GM18507 (cell line): ENCODE measurements at regions not wholly inside any gene's neighbourhood (a gene's known extent, or its start where the extent isn't known, plus 50 kb on each side); places are given as distances from the start of the nearest gene placed in this dataset.

Source experiments
- DNase-seq: peaks from one replicate; pipeline ENCODE4 v3.0.0; 2011; ENCODE audit warnings: low read depth; ENCODE audit not compliant: insufficient read length; ENCODE audit errors: extremely low spot score
- FAIRE-seq: peaks from 2 replicates; lab custom pipeline; 2011; peaks lifted over from hg19 to GRCh38; lab: Jason Lieb, UNC

GRCh38 chr18:78913830-78914231, 65.8 kb upstream of the SALL3 start:
- FAIRE-seq (no peak), DNase-seq (no peak)

DNA sequence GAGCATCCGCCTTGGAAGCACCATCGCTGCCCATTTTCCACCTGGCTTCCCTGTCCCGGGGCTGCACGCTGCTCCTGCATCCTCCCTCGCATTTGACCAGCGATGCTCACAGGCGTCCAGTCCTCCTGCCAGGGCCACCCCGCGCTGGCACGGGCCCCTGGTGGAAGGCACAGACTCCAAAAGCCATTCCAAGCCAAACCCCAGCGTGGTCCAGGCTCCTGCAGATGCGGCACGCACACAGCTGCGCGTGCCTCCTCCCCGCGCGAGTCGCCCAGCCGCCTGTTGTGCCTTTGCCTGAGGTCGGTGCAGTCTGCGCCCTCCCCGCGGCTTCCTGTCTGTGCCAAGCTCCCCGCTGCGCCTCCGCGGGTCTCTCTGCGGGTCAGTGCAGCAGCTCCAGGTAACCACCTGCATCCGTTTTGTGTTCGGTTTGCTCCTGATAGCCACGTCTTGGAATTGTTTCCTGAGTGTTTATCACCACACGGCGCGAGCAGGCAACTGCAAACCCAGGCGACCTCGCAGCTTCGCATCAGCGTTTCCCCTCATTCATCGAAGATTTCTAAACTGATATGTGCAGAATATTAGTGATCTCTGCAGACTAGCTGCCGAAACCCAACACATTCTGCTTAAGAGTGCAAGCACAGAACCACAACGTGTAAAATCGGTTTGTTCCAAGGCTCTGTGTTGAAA, 65.2 kb upstream of the SALL3 start:
- FAIRE-seq = no peak

DNA sequence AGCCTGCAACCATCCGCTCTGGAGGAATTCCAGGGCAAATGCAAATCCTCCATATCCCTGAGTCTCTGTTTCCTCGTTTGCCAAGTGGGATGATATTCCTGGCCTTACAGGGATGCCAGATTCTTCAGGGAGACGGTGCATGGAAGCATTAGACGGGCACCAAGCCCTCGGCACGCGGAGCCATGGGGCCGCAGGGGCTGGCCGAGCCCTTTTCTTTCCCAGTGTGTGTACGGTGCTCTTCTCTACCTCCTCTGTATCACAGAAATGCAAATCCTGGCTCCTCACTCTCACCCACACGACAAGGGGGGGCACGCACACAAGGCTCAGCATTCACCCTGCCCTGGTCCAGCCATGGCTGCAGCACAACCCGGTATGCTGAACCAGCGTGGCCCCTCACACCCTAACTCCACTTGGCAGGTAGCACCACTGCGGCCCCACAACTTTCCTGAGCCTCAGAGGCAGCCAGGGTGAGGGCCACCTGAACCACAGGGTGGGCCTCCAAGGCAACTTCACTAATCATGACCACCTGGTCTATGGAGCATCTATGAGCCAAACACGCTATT, 64.1 kb upstream of the SALL3 start:
- FAIRE-seq (no peak), DNase-seq (no peak)

More for the DNA sequence above, 65.2 kb upstream of the SALL3 start:
- DNase-seq = no peak

- FAIRE-seq (no peak), DNase-seq (no peak)
These were observed 60.9 kb upstream of the SALL3 start for GRCh38 chr18:78918707-78919106.

DNA sequence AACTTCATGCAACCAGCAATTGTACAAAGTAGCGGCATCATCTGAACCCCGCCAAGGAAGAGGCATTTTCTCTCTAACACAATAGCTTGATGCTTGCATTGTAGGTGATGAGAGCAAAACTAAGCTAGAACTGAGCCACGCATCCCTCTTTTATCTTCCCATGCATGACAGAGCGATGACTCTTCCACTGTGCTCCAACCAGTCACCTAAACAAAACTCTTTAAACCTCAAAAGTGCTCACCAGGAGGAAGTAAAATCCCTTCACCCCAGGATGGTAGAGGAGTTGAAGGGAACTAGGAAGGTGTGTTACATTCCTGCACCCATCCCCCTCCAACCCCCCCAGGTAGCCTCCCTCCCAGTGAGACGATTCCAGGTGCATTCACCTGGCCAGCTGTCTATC, 59.7 kb upstream of the SALL3 start:
- no peak for FAIRE-seq

GRCh38 chr18:78920456-78921138, 59.0 kb upstream of the SALL3 start:
- FAIRE-seq (no peak), DNase-seq (no peak)

More for the DNA sequence above, 59.7 kb upstream of the SALL3 start:
- DNase-seq = no peak

GRCh38 chr18:78922856-78923255, 56.8 kb upstream of the SALL3 start:
- no peak for DNase-seq
- FAIRE-seq = no peak

- FAIRE-seq (no peak), DNase-seq (no peak)
These were observed 55.3 kb upstream of the SALL3 start for GRCh38 chr18:78924301-78924700.

GRCh38 chr18:78924786-78925540, 54.7 kb upstream of the SALL3 start:
- no peak for FAIRE-seq

GRCh38 chr18:78925557-78926242, 53.9 kb upstream of the SALL3 start:
- FAIRE-seq (no peak), DNase-seq (no peak)

More at GRCh38 chr18:78924786-78925540, 54.7 kb upstream of the SALL3 start:
- DNase-seq = no peak

DNA sequence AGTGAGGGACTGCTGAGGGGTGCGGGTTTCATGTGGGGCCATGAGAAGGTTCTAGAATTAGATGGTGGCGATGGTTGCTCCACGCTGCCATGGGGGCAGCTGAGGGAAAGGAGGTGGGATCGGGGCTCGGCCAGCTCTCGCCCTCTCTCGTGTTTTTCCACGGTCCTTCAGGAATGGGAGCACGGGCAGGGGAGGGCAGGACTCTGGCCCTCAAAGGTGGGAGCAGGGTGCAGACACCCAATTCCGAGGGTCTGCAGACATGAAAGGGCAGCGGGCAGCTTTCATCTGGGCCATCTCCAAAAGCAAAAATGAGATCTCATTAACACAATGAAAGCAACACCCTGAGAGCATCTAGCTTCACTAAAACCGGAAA, 53.4 kb upstream of the SALL3 start:
- DNase-seq = no peak
- no peak for FAIRE-seq

DNA sequence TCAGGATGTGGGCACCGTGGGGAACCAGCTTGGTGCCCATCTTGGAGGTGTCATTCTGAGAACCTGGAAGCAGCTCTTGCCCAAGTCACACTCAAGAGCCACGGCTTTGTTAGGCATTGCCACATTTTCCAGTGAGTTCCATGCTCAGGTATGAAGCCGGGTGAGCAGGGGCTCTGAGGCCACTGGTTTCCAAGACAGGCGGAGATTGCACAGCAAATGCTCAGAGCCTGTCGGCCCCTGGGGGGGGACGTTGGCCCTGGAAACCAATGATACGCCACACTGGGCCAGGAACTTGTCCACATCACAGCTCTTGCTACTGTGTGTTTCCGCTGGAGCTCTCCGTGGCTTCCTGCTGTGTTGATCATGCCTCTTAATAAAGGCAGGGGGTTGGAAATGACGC, 52.5 kb upstream of the SALL3 start:
- DNase-seq = no peak
- FAIRE-seq = no peak

- DNase-seq = no peak
- FAIRE-seq = no peak
These were observed 52.0 kb upstream of the SALL3 start for GRCh38 chr18:78927616-78928015.

DNA sequence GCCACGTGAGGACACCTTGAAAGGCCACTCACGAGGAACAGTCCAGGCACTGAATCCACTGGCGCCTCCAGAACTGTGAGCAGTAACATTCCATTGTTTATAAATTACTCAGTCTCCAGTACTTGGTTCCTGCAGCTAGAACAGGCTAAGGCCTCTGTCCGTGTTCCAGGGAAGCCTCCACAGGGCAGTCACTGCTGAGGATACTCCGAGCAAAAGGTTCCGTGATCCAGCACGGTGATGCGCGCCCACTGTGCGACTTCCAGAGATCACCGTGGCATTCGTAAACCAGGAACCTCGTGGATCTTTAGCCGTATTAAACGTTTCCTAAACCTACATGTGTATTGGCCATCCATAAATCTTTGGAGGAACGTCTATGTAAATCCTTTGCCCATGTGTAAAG, 51.5 kb upstream of the SALL3 start:
- no peak for FAIRE-seq

GRCh38 chr18:78929516-78929915, 50.1 kb upstream of the SALL3 start:
- FAIRE-seq = no peak
- DNase-seq = no peak

More for the DNA sequence above, 51.5 kb upstream of the SALL3 start:
- DNase-seq = no peak
